Middle frontal gyrus (tissue), 1 donor: ENCODE measurements at regions not wholly inside any gene's neighbourhood (a gene's known extent, or its start where the extent isn't known, plus 50 kb on each side); places are given as distances from the start of the nearest gene placed in this dataset.

Source experiments
- DNase-seq: peaks from one replicate; pipeline ENCODE4 v3.0.0-alpha.2; 2015; ENCODE audit warnings: low spot score; ENCODE audit errors: extremely low spot score

DNA sequence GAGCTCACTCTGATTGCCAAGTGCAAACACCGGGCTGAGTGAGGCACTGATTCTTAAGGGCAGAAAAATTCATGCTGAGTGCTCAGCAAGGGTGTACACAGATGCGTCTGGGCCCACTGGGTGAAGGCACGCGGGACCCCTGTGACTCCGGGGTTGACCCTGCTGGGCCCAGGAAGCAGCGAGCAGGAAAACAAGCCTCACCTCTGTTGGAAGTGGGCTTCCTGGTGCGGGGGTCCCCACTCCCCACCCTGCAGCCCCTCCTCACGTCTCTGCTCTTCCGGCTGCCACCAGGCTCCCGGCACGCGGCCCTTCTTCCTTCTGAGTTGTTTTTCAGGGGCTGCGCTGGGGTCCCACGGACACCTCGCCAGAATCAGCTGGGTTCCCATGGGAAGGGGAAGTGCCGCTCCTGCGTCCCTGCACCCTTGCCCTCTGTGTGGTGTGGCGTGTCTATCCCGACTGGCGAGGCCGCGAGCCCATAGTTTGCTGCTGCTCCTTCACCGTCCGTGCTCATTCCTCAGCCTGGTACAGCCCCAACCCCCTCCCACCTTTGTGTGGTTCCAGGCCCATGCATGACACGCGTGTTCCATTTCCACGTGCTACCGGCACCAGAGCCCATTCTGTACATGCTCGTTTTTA is 80.6 kb upstream of the BHLHE23 start:
- no peak for DNase-seq

DNA sequence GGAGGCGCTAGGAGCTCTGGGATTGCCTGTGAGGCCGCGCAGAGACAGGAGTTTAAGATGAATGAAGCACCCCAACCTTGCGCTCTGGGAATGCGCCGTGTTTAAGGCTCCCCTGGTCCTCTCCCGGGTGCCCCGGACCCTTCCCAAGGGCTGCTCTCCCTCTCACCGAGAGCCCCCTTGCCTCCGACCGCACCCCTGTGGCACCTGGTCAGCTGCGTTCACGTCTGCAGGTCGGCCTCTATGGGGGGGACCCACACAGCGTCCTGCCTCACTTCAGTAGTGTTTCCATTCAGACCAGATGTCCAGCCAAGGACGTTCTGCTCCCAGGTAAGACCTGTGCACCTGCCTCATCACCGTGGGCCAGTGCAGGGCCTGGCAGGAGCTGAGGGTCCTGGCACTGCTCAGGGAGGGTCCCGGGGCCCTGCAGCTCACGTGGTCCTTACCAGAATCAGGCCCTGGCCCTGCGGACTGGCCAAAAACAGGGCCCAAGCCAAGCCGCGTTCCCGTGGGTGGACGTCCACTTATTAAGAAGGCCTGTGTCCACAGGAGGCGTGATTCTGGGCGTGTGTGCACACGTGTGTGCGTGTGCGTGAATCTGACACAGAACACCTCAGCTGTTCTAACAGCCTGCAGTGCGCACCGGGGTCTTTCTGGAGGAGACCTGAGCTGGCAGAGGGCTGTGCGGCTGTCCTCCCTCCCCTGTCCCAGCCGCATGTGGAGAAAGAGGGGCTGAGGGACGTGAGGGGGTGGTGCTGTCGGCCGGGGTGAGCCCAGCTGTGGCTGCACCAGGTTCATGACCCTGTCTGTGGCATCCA is 79.9 kb upstream of the BHLHE23 start:
- DNase-seq: no peak

DNA sequence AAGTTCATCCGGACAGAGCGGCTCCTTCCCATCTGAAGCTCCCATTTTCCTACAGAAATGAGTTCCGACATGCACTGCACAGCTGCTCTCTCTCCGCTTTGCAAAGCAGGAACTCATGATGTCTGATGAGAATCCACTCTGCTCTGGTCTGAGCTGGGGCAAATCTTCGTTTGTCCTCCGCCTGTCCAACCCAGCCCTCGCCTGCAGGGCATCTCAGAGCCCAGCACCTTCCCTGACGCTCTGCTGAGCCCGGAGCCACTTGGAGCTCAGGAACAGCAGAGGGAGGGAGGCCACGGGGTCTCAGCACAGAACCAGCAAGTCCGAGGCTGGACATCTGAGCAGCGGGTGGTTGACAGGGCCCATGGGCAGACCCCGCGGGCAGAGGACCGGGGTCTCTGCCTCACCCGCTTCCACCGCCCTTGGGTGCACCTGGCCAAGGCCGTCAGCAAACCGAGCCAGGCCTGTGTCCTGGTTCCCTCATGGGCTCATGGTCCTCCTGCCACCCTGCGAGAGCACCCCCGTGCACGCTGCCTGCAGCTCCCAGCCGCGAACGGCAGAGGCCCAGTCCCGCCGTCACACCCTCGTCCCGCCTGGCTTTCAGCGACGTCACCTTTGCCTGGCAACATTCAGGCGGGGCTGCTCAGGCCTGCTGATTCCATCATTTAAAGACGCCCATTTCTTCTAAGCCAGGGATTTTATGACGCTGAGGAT is 78.5 kb upstream of the BHLHE23 start:
- no peak for DNase-seq

DNA sequence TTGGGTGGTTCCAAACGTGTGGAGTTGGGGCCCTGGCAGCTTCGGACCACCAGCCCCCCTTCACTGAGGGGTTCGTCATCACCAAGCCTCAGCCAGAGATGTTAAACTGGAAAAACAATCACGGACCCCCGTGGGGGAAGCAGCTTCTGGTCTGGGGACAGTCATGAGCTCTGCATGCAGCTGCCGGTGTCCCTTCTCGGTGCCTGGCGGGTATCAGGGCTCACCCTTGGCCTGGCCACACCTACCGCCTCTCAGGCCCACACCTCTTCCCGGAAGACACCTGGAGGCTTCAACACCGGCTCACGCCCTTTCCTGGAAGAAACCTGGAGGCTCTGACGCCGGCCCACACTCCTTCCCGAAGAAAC is 77.8 kb upstream of the BHLHE23 start:
- no peak for DNase-seq

DNA sequence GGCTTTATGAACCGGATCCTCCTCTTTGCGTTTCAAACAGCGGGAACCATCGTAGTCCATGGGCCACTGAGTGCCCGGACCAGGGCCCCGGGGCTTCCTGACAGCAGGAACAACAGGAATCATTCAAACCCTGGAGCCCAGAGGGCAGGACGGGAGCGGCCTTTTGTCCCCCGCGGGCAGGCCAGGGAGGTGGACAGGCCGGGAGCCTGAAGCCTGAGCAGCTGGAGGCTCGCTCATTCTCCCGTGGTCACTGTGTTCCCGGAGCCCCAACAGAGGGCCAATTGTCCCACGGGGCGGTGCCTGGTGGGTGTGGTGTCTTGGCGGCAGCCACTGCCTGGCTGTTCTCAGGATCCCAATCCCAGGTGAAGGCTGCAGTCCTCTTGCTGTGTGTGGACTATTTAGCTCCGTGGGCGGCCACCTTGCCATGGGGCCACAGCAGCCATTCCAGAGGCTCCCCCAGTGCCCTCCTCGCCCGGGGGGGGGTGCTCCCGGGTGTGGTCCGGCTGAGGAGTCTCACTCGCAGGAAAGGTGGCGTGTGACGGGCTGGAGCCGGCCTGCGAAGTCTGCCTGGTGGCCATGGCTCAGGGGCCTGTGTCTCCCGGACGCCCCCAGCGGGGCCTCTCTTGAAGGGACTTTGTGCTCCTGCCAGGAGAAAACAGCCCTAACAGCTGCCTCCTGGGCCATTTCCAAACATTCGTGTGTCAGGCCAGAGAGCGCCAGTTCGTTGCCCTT is 77.2 kb upstream of the BHLHE23 start:
- no peak for DNase-seq

DNA sequence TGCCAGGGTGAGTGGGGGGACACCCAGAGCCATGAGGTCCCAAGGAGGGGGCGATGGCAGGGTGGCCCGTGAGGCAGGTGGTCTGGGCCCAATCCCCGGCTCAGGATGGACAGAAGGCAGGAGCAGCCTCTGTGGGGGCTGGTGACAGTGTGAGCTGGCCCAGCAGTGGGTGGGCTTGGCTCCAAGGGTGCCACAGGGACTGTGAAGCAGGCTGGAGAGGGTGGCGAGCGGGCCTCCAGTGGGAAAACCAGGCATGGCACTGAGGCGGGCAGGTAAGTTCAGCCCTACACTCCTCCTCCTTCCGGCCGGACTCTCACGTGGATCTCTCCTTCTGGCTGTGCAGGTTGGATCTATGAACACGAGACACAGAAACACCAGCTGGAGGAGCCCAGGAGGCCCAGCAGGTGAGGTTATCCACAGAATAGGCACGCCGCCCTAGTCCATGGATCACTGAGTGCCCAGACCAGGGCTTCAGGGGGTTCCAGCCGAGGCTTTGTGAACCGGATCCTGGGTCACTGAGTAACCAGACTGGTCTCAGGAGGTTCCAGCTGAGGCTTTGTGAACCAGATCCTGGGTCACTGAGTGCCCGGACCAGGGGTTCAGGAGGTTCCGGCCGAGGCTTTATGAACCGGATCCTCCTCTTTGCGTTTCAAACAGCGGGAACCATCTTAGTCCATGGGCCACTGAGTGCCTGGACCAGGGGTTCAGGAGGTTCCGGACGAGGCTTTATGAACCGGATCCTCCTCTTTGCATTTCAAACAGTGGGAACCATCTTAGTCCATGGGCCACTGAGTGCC is 76.4 kb upstream of the BHLHE23 start:
- no peak for DNase-seq

DNA sequence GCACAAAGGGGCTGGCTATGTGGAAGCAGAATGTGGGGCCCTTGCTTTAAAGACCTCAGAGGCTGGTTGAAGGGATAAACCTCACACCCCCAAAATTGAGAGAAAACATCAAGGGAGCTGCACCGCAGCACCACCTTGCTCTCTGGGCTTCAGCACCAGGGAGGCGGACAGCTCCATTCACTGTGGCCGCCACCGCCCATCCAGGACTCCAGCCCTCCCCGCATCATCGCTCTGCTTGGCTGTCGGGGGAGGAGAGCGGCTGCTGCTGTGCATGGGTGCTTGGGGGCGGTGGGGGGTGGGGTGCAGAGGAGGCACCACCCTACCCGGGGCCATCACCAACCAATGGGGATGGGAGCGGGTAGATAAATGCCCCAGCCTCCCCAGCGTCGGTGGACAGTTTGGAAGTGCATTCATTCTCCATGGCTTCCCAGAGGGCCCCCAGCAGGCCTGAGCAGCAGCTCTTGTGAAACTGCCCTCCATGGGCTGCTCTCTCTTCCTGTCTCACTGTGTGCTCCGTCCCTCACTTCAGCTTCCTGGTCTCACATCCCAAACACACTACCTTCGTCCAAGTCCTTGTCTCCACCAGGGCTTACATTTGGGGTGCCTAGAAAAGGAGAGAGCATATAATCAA is 75.7 kb upstream of the BHLHE23 start:
- no peak for DNase-seq

DNA sequence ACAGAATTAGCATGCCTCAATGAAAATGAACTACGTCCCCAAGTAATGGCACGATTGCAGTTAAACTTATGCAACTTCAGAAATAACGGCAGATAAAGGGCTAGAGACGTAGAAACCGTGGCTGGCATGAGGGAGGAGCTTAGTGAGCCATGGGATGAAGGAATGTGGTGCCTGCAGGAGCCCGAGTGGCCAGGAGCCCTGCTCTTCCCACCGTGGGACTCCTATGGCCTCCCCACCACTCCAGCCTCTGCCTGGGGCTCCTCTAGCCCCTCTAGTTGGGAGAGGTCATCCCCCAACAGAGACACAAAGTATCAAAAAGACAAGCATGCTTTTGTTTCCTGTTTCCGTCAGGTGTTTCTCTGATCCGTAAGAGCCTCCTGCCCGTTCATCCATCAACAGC is 75.1 kb upstream of the BHLHE23 start:
- no peak for DNase-seq

DNA sequence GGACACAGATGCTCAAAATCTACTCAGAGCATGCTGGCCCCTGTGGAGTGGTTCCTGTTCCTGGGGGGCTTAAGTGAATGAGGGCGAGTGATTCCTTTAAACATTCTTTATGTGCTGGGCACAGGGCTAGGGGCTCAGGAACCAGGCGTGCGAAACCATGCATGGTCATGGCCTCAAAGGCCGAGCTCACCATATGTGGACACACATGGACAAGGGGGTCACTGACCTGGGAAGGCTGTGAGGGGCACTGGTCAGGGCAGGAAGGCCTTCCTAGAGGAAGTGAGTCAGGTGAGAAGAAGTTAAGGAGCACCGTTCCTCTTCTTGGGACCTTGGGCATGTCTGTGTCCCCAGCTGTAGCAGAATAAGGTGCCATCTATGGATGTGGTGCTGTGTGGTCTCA is 74.6 kb upstream of the BHLHE23 start:
- no peak for DNase-seq

DNA sequence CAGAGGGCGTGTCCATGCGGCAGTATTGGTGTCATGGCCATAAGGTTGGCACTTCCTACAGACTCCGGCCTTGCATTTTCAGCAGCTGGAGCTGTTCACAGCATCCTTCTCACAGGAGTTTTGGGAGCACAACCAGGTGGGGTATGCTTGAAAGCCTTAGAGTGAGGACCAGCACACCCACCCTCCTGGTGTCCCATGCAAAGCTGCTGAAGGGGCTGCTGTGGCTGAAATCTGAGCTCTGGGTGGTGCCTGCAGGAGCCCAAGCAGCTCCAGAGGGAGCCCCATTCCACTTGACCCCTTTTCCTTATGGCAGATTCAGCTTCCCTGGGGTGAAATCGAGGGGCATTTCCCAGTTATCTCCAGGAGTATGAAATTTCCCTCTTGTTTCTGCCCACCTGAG is 74.0 kb upstream of the BHLHE23 start:
- no peak for DNase-seq

DNA sequence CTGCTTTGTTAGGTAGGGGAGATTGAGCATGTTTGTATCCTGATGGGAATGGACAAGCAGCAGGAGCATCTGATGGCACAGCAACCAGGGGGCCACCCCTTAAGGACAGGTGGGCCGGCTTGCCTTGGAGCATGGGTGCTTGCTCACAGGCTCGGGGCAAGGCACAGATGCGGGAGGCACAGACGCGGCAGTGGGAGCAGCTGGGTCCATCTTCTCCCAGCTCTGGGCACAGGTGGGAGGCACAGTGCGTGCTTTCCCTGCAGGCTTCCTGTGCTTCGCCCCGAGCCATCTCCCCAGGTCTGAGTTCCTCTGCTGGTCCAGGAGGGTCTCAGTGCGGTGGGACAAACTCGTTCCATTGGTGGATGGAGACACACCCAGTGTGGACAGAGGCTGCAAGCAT is 73.6 kb upstream of the BHLHE23 start:
- DNase-seq: no peak

DNA sequence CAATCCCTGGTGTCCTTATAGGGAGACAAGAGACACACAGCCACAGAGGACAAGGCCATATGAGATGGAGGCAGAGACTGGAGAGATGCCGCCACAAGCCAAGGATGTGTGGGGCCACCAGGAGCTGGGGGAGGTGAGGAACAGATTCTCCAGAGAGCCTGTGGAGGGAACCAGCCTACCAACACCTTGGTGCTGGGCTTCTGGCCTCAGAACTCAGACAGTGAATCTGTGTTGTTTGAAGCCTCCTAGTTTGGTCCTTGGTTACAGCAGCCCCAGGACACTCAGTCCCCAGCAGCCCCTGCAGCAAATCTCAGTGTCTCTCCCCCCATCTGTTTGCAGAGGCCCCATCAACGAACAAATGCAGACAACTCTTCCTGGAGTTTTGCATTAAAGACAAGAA is 73.2 kb upstream of the BHLHE23 start:
- DNase-seq: no peak

DNA sequence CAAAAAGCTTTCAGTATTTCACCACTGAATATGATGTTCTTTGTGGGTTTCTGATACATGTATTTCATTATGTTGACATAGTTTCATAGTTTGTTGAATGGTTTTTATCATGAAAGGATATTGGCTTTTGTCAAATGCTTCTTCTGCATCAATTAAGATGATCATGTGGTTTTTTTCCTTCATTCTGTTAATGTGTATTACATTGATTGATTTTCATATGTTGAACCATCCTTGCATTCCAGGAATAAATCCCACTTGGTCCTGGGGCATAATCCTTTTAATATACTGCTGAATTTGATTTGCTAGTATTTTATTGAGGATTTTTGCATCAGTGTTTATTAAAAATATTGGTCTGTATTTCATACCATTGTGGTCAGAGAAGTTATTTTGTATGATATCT is 70.9 kb upstream of the BHLHE23 start:
- DNase-seq: no peak

DNA sequence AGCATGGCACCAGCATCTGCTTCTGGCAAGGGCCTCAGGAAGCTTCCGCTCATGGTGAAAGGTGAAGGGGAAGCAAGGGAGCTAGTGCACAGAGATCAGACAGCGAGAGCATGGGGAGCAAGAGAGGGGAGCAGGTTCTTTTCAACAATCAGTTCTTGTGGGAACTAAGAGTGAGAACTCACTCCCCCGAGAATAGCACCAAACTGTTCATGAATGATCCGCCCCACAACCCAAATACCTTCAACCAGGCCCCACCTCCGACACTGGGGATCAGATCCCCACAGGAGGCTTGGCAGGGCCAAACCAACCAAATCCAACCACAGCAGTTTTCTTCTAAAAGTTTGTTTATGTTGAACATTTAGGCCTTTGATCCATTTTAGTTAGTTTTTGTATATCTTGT is 69.7 kb upstream of the BHLHE23 start:
- DNase-seq: no peak

DNA sequence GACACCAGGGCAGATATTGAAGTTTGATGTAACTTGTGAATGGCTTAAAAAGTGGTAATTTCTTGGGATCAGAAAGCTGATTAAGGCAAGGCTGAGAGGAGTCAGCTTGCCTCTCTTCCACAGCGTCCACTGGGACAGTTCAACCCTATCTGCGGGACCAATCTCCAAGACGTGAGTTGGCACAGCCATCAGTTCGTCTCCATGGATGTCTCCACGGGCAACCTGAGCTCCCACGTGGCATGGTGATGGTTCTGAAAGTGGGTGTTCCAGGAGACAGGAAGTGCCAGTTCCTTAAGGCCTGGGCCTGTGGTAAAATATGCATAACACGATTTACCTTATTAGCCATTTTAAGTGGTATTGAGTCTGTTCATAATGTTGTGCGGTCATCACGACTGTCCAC is 67.9 kb upstream of the BHLHE23 start:
- DNase-seq: no peak

DNA sequence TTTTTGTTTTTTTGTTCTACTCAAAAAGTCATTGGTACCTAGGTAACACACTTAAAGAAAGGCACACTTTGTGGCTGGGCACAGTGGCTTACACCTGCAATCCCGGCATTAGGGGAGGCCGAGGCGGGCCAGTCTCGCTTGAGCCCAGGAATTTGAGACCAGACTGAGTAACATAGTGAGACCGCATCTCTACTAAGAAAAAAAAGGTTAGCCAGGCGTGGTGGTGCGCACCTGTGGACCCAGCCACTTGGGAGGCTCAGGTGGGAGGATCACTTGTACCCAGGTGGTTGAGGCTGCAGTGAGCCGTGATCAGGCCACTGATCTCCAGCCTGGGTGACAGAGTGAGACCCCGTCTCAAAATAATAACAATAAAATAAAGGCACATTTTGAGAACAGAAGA is 67.4 kb upstream of the BHLHE23 start:
- no peak for DNase-seq

DNA sequence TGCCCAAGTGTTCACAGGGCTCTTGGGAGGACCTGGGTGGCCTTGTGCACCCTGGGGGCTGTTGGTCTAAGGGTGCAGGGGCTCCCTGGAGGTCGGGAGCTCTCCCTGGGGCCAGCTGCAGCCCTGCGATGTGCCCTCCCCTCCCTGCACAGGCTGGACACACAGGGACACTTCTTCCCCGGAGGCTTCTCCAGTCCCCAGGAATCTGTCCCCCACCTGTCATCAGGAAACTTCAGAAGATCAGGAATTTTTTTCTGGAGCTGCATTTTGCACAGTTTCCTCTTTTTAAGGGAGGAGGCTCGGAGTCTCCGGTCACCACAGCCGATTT is 66.9 kb upstream of the BHLHE23 start:
- DNase-seq: no peak

DNA sequence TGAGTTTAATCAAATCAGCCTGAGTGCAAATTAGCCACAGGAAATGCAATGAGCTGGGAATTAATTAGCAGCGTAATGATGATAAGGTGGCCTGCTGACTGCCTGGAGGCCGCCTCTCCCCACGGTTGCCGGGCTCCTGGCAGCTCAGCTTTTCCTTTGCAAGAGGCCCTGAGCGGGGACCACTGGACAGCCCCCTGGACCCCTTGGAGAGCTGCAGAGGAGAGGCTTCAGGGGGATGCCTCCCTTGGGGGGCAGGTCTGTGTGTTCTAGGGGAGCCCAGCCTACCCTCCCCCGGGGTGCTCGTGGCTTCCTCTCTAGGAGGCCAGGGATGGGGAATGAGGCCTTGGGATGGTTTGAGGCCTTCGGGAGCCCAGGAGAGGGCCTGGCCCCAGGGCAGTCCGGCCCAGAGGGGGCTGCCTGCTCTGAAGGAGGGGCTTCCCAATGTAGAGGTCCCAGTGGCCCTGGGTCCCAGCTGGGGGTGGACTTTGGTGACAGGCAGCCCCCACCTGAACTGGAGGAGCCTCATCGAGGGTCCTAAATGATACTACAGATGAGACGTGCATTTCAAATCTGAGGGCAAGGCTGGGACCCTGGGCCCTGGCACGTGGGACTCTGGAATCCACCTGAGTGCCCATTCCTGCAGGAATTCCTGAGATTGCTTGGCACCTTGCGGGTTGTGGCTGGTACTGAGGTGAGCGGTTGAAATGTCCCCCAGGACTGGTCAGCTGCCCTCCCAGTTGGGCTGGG is 66.4 kb upstream of the BHLHE23 start:
- no peak for DNase-seq

DNA sequence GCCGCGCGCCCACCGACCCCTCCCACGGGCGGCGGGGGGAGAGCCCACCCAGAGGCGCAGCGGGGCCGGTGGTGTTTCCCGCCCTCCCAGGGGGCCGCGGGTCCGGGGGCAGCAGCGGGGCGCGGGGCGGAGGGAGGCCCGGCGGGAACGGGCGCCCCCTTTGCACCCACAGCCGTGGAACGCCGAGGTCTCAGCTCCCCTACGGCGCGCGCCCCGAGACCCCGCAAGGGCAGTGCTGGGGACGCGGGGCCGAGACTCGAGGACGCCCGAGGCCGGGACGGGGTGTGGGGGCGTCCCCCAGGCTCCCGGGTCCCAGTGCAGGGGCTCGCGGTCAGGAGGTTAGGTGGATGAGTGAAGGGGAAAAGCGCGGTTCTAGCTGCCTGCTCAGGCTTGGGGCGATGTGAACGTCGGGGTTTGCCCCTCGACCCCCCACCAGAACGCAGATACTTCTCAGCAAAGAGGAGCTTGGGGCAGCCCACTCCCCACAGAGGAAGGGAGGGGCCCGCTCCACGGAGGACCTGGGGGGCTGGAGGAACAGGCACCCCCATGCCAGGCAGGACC is 65.5 kb upstream of the BHLHE23 start:
- no peak for DNase-seq
